ENCODE measurements at regions not wholly inside any gene's neighbourhood (a gene's known extent, or its start where the extent isn't known, plus 50 kb on each side); places are given as distances from the start of the nearest gene placed in this dataset.

DNA sequence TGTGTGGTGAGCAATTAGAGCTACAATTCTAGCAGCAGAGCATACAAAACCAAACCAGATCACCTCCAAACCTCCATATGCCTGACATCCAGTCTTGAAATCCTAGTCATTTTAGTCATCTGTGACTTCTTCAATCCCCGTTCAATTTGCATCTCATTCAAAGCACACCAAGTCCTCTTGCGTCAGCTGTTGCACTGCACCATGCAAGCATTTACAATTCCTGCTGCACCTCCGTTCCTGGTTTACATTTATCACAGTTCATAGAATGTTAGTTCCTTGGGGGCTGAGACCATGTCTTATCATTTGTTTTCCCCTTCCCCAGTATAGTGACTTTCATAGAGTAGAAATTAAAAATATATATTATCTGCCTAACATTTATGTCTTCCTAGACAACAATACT, 116.9 kb downstream of the BDH1 start:
- TF ChIP-seq CTCF (IDR thresholded peaks at IDR 0.05) (no peak), EZH2 (IDR thresholded peaks at IDR 0.05) (no peak)

Measured in neural progenitor cell (in vitro differentiated cells).